ENCODE measurements at regions not wholly inside any gene's neighbourhood (a gene's known extent, or its start where the extent isn't known, plus 50 kb on each side); places are given as distances from the start of the nearest gene placed in this dataset.
A peak's percentile ranks its signal among the peaks of the same experiment; 100 is the strongest.
"Not testable (repeated sequence)": the region's sequence is repeated elsewhere in the genome, so short reads cannot be mapped to it uniquely, and the experiment has no call there.

DNA sequence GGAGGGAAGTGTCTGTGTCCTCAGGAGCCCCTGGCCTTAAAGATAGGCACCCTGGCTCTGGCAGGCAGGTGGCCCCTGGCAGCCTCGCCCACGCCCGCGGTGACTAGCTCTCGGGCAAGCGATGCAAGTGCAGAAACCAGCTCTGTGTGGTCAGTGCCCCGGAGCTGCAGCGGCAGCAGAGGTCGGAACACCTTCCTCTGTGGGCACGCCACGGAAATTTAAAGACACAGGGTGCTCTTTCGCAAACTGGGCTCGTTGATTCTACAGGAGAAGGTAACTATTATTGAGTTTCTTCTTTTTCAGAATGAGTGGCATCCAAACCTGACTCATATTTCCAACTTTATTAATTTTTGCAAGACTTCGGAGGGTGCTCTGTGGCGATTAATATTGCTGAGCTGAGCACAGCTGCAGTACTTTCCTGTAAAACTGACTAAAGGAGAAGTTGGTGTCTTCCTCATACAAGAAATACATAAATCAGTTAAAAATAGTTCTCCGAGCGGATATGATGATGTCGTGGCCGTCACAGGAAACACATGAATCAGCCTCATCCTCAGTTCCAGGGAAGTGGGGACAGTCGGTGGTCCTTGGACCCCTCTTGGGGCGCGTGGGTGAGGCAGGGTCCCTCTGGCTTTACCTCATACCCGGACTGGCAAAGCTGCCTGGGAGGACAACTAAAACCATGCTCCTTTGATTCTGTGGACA, 120.2 kb downstream of the METRNL start:
- DNase-seq (ENCODE audit: low read depth), result no peak
- H3K4me3 ChIP-seq (ENCODE audit: low read depth, low read length), result no peak overlapping the region

DNA sequence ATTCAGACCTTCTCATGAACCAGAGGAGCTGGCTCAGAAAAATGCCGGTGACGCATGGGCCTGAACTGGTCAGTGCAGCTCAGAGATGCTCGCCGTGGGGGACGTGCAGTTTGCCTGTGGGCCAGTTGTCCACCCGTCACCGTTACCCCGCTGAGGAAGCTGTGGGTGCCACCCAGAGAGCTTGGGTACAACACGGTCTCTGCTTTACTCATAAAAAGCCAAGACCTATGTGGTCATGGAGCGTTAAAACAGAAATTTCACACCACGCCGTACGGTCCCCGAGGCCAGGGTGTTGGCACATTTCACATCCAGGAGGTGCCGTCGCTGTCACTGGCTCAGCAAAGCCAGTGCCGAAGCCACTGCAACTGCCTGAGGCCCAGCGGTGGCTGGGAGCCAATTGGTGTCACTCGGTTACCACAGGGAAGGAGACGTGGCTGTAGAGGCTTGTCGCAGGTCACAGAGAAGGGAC, 120.9 kb downstream of the METRNL start:
- no peak for DNase-seq (ENCODE audit: low read depth)
- H3K4me3 ChIP-seq (ENCODE audit: low read depth, low read length), result no peak overlapping the region

DNA sequence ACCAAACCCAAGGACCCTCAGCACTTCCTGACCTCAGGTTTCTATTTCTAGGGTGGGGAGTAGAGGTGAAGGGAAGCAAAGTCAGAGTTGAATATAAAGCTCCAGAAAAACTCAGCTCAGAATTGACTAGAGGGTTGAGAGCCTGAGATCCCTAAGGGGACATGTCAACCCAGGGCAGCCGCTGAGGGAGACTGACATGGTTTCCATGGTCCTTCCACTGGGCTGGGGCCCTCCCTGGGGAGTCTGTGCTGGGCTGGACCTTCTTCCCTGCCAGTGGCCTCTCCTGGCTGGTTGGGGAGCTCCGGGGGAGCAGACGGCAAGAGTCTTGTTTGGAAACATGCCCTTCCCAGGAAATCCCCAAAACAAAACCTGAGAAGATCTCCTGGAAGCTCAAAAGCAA, 121.3 kb downstream of the METRNL start:
- no peak for DNase-seq (ENCODE audit: low read depth)

DNA sequence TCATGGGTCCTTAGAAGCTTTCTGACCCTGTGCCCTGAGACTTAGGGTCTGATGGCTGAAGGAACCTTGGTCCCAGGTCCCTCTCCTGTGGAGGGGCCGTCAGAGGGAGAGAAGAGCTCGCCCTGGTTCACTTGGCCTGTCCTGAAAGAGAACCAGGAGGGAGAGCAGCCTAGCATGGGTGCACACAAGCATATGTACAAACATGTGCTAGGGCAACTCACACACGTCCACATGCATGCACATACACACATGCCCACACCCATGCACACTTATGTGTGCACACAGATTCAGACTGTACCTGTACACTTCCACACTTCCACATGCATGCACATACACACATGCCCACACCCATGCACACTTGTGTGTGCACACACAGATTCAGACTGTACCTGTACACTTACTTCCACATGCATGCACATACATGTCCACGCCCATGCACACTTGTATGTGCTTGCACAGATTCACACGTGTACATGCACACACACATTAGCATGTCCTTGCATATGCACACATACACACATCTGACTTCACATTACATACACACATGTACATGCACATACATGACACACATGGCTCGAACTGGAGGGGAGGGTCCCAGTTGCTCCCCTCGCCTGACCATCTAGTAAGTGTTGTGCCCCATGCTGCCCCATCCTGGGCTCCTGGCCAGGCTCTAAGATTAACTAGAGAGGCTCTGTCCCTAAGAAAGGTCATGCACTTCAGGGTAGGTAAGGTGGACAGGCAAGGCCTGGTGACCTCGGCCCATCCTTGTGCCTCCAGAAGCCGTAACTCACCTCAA, 122.0 kb downstream of the METRNL start:
- H3K4me3 ChIP-seq (ENCODE audit: low read depth, low read length), result no peak overlapping the region
- no peak for DNase-seq (ENCODE audit: low read depth)

More for the DNA sequence above, 121.3 kb downstream of the METRNL start:
- no peak overlapping the region for H3K4me3 ChIP-seq (ENCODE audit: low read depth, low read length)

DNA sequence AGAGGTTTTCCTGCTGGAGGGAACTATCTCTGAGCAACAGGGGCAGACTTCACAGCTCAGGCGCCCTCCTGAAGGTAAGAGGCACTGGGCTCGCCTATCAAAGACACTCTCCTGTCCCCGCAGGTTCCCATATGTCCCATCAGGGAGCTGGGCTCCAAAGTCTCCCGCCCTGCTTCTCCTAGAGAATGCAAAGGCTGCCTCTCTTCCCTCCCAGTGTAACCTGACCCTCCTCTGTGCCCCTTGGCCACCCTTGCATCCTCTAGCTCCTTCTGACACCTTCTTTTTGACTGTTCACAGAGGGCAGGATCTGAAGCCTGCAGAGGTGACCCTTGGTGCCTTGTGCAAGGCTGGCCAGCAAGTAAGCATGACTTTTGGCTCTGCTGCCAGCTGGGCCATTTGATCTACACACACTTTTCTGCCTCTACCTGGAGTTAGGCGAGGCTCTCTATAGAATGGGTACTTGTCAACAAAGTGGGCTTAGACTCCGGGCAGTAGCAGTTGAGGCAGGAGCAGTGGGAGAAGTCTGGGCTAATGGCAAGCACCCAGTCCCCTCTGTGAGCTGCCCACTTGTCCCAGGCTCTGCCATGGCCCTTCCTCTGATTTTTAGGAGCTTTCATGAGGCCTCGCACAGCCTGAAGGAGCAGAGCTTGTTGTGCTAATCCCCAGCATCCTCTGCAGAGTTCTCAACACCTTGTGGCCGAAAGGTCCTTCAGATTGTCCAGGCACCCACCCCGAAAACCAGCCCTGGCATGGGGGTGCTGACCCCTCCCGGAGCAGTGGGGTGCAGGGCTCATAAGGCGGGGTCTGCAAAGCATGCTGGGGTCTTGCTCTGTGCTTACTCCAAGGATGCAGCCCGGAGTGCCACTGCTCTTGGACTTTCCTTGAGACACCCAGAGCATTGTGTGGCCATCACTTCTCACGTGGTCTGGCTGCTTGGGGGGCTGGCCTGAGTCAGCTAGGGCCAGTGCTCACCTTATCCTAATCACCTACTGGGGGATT, 122.9 kb downstream of the METRNL start:
- no peak for DNase-seq (ENCODE audit: low read depth)
- H3K4me3 ChIP-seq (ENCODE audit: low read depth, low read length), result no peak overlapping the region

DNA sequence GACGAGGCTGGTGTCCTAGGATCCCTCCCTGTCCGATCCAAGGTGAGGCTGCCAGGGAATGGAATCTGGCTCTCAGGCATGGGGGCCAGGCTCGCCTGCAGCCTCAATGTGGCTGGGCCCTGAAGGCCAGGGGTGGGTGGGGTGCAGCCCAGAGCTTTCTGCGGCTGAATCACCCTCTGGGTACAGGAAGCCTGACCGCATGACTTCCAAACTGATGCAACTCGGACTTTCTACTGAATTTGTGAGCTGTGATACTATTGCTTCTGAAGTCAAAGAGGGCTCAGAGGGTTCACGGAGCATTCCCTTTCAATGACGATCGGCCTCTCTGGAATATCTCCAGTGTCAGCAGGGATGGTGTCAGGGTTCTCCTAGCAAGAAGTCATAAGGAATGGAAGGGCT, 123.7 kb downstream of the METRNL start:
- H3K4me3 ChIP-seq (ENCODE audit: low read depth, low read length), result no peak overlapping the region
- peak; percentile 87 for DNase-seq (ENCODE audit: low read depth)

GRCh38 chr17:83203472-83204221, 124.2 kb downstream of the METRNL start:
- H3K4me3 ChIP-seq (ENCODE audit: low read depth, low read length), result no peak overlapping the region
- no peak for DNase-seq (ENCODE audit: low read depth)

GRCh38 chr17:83204230-83204725, 124.9 kb downstream of the METRNL start:
- no peak overlapping the region for H3K4me3 ChIP-seq (ENCODE audit: low read depth, low read length)
- DNase-seq (ENCODE audit: low read depth), result no peak

- not testable (repeated sequence) for DNase-seq (ENCODE audit: low read depth); H3K4me3 ChIP-seq (ENCODE audit: low read depth, low read length)
Measured at GRCh38 chr17:83204736-83205386, 125.5 kb downstream of the METRNL start.

- DNase-seq (ENCODE audit: low read depth), result not testable (repeated sequence)
Measured at GRCh38 chr17:83205387-83206035, 126.1 kb downstream of the METRNL start.

DNA sequence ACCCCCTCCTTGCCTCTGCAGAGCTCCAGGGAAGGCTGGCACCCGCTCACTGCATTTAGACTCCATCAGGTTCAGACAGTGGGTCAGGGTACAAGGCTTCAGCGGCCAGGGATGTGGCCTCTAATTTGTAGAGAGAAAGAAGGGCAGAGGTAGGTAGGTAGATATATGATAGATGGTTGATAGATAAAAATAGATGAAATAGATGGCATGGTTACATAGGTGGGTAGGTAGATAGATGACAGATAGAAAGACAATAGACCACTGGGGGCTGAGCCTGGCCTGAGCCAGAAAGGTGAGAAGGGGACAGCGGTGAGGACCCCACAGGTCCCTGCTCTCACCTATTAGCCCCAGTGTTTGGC, 126.6 kb downstream of the METRNL start:
- not testable (repeated sequence) for H3K4me3 ChIP-seq (ENCODE audit: low read depth, low read length); DNase-seq (ENCODE audit: low read depth)

More at GRCh38 chr17:83205387-83206035, 126.1 kb downstream of the METRNL start:
- H3K4me3 ChIP-seq (ENCODE audit: low read depth, low read length), result not testable (repeated sequence)

- not testable (repeated sequence) for H3K4me3 ChIP-seq (ENCODE audit: low read depth, low read length); DNase-seq (ENCODE audit: low read depth)
Measured at GRCh38 chr17:83206819-83207588, 127.6 kb downstream of the METRNL start.

- not testable (repeated sequence) for DNase-seq (ENCODE audit: low read depth); H3K4me3 ChIP-seq (ENCODE audit: low read depth, low read length)
Measured at GRCh38 chr17:83247001-83247400, 167.6 kb downstream of the METRNL start.
